Mammary epithelial cell (primary cell): ENCODE measurements at regions not wholly inside any gene's neighbourhood (a gene's known extent, or its start where the extent isn't known, plus 50 kb on each side); places are given as distances from the start of the nearest gene placed in this dataset.

ENCODE experiments used
- CTCF ChIP-seq, 2 donors: IDR thresholded peaks in 1 of 2; conservative IDR thresholded peaks in 1 of 2; 2 replicates each; pipeline ENCODE4 v1.5.1; 2011 to 2012; ENCODE audit warnings: inconsistent platforms in 2 of 2, low read length in 2 of 2, mild to moderate bottlenecking in 2 of 2, control low read depth in 1 of 2, low read depth in 1 of 2; ENCODE audit not compliant: insufficient read depth in 1 of 2; ENCODE audit errors: extremely low read depth in 1 of 2
- EZH2 ChIP-seq: IDR thresholded peaks from 2 replicates; pipeline ENCODE4 v1.6.1; 2012; ENCODE audit warnings: low read length, inconsistent platforms, borderline replicate concordance

GRCh38 chr16:6280055-6280454, 1052.6 kb upstream of the RBFOX1 start:
- TF ChIP-seq CTCF (conservative IDR thresholded peaks at IDR 0.05 in 1 of 2, IDR thresholded peaks at IDR 0.05 in 1 of 2; ENCODE audit: extremely low read depth in 1 of 2, insufficient read depth in 1 of 2, low read depth in 1 of 2, low read length in 2 of 2) (no peak), EZH2 (no peak)
